ENCODE measurements at regions not wholly inside any gene's neighbourhood (a gene's known extent, or its start where the extent isn't known, plus 50 kb on each side); places are given as distances from the start of the nearest gene placed in this dataset.
"Not testable (repeated sequence)": the region's sequence is repeated elsewhere in the genome, so short reads cannot be mapped to it uniquely, and the experiment has no call there.

DNA sequence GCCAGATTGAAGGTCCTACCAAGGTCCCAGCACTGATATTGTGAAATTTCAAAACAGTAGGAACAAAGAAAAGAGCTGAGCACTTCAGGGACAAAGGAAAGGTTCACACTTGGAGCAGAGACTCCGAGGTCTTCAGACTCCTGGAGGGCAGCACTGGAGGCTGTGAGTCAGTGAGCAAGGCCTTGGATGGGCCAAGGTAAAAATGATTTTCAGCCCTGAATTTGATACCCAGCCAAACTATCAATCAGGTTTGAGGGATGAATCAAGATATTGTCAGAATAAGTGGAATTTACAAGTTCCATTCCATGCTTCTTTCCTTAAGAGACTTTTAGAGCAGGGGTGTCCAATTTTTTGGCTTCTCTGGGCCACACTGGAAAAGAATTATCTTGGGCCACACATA is 111.7 kb downstream of the ADRA2C start:
- Histone ChIP-seq H3K27ac (no peak overlapping the region), H3K79me2 (ENCODE audit: insufficient read depth) (no peaks in the 10 kb centered on the region), H3K4me1 (ENCODE audit: insufficient read depth) (0 out of 2 replicates have a peak, but pooled peaks cover 7% of the 10 kb centered on the region), H3K36me3 (ENCODE audit: low read depth) (no peaks in the 10 kb centered on the region), H3K9me2 (ENCODE audit: insufficient read depth) (no peaks in the 10 kb centered on the region), H3K27me3 (replicated peaks; ENCODE audit: insufficient read depth) (peaks cover 74% of the 10 kb centered on the region), H3K9me3 (ENCODE audit: low read depth) (no peaks in the 10 kb centered on the region), H3K4me2 (ENCODE audit: unreplicated experiment) (no peak overlapping the region), H3F3A (ENCODE audit: insufficient read depth) (no peaks in the 10 kb centered on the region), H4K20me1 (ENCODE audit: insufficient read depth) (no peaks in the 10 kb centered on the region), H2AFZ (no peak overlapping the region), H3K4me3 (no peak overlapping the region), H3K9ac (no peak overlapping the region)
- no peak for DNase-seq
- in situ Hi-C loops (cut with MboI): no loop called here
- 63 to 79% methylated on average over 1 of the region's 1 CpG for WGBS, 2 experiments (ENCODE audit: low coverage in 1 of 2, low lambda C conversion rate in 2 of 2, missing lambda C conversion rate in 2 of 2)
- TF ChIP-seq EZH2phosphoT487 (IDR thresholded peaks at IDR 0.05; ENCODE audit: insufficient read depth, low read depth): no peak
- TF ChIP-seq EZH2 (IDR thresholded peaks at IDR 0.05; ENCODE audit: insufficient read depth, poor library complexity, severe bottlenecking): no peak

DNA sequence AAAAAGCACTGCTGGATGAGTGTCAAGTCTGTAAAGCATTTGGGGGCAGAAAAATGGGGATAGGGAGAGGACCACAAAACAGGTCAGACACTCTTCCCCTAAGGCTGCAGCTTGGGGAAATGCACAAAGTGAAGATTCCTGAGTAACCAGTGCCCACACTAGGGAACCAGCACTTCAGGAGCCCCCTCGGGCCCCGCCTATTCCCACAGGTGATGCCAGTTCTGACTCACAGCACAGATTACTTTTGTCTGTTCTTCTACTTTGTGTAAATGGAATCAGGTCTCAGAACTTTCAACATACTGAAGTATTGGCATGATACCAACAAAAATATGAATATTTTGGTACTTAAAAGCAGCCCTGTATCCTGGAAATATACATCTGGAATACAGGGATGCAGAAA is 112.5 kb downstream of the ADRA2C start:
- H4K20me1 ChIP-seq (ENCODE audit: insufficient read depth): no peaks in the 10 kb centered on the region
- H3K4me2 ChIP-seq (ENCODE audit: unreplicated experiment): no peak overlapping the region
- H3K36me3 ChIP-seq (ENCODE audit: low read depth): no peaks in the 10 kb centered on the region
- DNase-seq: no peak
- no peaks in the 10 kb centered on the region for H3F3A ChIP-seq (ENCODE audit: insufficient read depth)
- no peak overlapping the region for H3K9ac ChIP-seq
- H3K27me3 ChIP-seq (replicated peaks; ENCODE audit: insufficient read depth): peaks cover 67% of the 10 kb centered on the region
- H3K4me3 ChIP-seq: no peak overlapping the region
- no peaks in the 10 kb centered on the region for H3K9me2 ChIP-seq (ENCODE audit: insufficient read depth)
- H3K27ac ChIP-seq: no peak overlapping the region
- WGBS, 2 experiments (ENCODE audit: low coverage in 1 of 2, low lambda C conversion rate in 2 of 2, missing lambda C conversion rate in 2 of 2): 3 to 7% methylated on average over 2 of the region's 2 CpGs
- TF ChIP-seq EZH2phosphoT487 (IDR thresholded peaks at IDR 0.05; ENCODE audit: insufficient read depth, low read depth): no peak
- peak; percentile 84 for TF ChIP-seq EZH2 (IDR thresholded peaks at IDR 0.05; ENCODE audit: insufficient read depth, poor library complexity, severe bottlenecking)
- in situ Hi-C loops (cut with MboI): no loop called here
- no peaks in the 10 kb centered on the region for H3K9me3 ChIP-seq (ENCODE audit: low read depth)
- no peaks in the 10 kb centered on the region for H3K79me2 ChIP-seq (ENCODE audit: insufficient read depth)
- no peak overlapping the region for H2AFZ ChIP-seq
- H3K4me1 ChIP-seq (ENCODE audit: insufficient read depth): 0 out of 2 replicates have a peak, but pooled peaks cover 7% of the 10 kb centered on the region

DNA sequence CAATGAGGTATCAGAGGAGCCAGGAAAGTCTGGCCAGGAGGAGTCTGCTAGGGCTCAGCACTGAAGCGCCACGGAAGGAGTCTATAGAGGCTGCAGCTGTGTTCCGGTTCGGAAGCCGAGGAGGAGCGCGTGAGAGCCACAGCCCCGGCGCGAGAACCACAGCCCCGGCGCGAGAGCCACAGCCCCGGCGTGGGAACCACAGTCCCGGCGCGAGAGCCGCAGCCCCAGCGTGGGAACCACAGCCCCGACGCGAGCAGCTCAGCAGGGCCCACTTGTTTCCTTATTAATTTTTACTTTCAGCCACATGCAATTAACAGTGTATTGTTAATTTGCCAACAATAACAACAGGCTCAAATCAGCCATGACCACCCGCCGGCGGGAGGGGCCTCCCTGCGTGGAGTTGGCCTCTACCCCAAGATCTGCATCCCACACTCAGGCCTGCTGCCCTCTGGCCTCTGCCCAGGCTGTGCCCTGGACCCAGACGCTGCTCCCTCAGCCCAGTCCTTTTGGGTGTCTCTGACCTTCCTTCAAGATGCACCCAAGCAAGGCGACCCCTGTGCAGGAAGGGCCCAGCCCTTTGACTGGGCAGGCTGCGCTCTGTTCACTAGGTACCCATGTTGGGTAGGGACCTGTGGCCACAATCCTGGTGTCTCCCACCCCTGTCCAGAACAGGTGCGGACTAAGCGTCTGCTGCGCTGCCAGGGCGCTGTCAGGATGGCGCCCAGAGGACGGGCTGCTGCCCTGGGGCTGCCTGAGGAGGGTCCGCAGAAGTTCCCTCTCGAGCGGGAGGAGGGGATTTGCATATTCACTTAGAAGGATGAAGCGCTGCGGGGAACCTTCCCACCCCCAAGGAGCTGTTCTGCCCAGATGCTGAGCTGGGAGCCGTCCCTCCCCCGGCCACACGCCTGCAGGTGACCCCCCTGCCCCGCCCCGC is 113.8 kb downstream of the ADRA2C start:
- no peak overlapping the region for H2AFZ ChIP-seq
- in situ Hi-C loops (cut with MboI): no loop called here
- H3F3A ChIP-seq (ENCODE audit: insufficient read depth): no peaks in the 10 kb centered on the region
- peaks cover 55% of the 10 kb centered on the region for H3K27me3 ChIP-seq (replicated peaks; ENCODE audit: insufficient read depth)
- no peaks in the 10 kb centered on the region for H3K36me3 ChIP-seq (ENCODE audit: low read depth)
- DNase-seq: peak; percentile 49
- H3K4me3 ChIP-seq: no peak overlapping the region
- no peak overlapping the region for H3K27ac ChIP-seq
- 0 out of 2 replicates have a peak, but pooled peaks cover 7% of the 10 kb centered on the region for H3K4me1 ChIP-seq (ENCODE audit: insufficient read depth)
- H3K9me3 ChIP-seq (ENCODE audit: low read depth): no peaks in the 10 kb centered on the region
- H4K20me1 ChIP-seq (ENCODE audit: insufficient read depth): no peaks in the 10 kb centered on the region
- WGBS, 2 experiments (ENCODE audit: low coverage in 1 of 2, low lambda C conversion rate in 2 of 2, missing lambda C conversion rate in 2 of 2): 6% methylated on average over 41 to 43 of the region's 46 CpGs
- no peak overlapping the region for H3K4me2 ChIP-seq (ENCODE audit: unreplicated experiment)
- no peaks in the 10 kb centered on the region for H3K9me2 ChIP-seq (ENCODE audit: insufficient read depth)
- no peak overlapping the region for H3K9ac ChIP-seq
- H3K79me2 ChIP-seq (ENCODE audit: insufficient read depth): no peaks in the 10 kb centered on the region
- TF ChIP-seq EZH2phosphoT487 (IDR thresholded peaks at IDR 0.05; ENCODE audit: insufficient read depth, low read depth) (no peak), EZH2 (IDR thresholded peaks at IDR 0.05; ENCODE audit: insufficient read depth, poor library complexity, severe bottlenecking) (peak; percentile 51)

DNA sequence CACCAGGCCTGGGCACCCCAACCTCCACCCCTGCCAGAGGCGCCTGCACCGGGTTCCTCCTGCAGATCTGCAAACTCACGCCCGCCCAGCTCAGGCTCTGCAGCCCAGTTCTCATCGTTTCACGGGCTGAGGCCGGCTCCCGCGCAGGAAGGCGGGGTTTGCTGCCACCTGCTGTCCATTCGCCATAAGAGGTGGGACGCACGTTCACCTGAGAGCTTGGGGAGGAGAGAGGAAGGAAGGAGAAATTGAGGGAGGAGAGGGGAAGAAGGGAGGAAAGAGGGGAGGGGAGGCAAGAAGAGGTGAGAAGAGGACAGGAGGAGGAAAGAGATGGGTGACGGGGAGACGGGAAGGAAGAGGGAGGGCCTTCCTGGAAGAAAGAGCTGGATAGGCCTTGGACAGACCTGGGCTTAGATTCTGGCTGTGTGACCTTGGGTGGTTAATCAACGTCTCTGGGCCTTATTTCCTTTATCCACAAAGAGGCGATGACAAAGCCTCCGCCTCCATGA is 114.5 kb downstream of the ADRA2C start:
- in situ Hi-C loops (cut with MboI): no loop called here
- no peak for TF ChIP-seq EZH2phosphoT487 (IDR thresholded peaks at IDR 0.05; ENCODE audit: insufficient read depth, low read depth)
- no peak for TF ChIP-seq EZH2 (IDR thresholded peaks at IDR 0.05; ENCODE audit: insufficient read depth, poor library complexity, severe bottlenecking)
- Histone ChIP-seq H2AFZ (no peak overlapping the region), H3K79me2 (ENCODE audit: insufficient read depth) (no peaks in the 10 kb centered on the region), H3K9me2 (ENCODE audit: insufficient read depth) (no peaks in the 10 kb centered on the region), H3K27ac (no peak overlapping the region), H3K9me3 (ENCODE audit: low read depth) (no peaks in the 10 kb centered on the region), H3K9ac (no peak overlapping the region), H3K4me2 (ENCODE audit: unreplicated experiment) (no peak overlapping the region), H4K20me1 (ENCODE audit: insufficient read depth) (no peaks in the 10 kb centered on the region), H3K36me3 (ENCODE audit: low read depth) (no peaks in the 10 kb centered on the region), H3K4me1 (ENCODE audit: insufficient read depth) (0 out of 2 replicates have a peak, but pooled peaks cover 7% of the 10 kb centered on the region), H3K27me3 (replicated peaks; ENCODE audit: insufficient read depth) (peaks cover 48% of the 10 kb centered on the region), H3K4me3 (no peak overlapping the region), H3F3A (ENCODE audit: insufficient read depth) (no peaks in the 10 kb centered on the region)
- peak; percentile 78 for DNase-seq
- 2 to 6% methylated on average over 18 of the region's 18 CpGs for WGBS, 2 experiments (ENCODE audit: low coverage in 1 of 2, low lambda C conversion rate in 2 of 2, missing lambda C conversion rate in 2 of 2)

DNA sequence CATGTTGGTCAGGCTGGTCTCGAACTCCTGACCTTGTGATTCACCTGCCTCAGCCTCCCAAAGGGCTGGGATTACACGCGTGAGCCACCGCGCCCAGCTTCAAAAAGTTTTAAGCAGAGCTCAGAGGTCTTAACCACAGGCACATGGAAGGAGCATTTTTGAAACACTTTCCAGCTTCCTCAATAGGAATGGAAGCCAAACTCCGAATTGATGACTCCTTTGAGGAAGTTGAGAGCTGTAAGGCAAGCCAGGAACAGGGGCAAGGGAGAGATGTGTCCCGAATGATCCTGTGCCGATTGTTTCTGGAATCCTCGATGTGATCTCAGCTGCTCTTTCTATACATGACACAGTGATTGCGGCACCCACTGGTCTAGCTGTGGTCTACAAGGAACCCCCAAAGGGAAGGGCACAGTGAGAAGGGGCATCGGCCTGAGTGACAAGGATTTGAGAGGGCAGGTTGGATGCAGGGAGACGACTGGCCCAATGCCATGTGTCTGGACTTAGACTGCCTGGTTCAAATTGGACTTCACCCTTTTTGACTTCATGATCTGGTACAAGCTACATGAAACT is 116.2 kb downstream of the ADRA2C start:
- H3K9ac ChIP-seq; H3K4me1 ChIP-seq (ENCODE audit: insufficient read depth); H3K9me2 ChIP-seq (ENCODE audit: insufficient read depth); H3K9me3 ChIP-seq (ENCODE audit: low read depth); H4K20me1 ChIP-seq (ENCODE audit: insufficient read depth); H3F3A ChIP-seq (ENCODE audit: insufficient read depth); in situ Hi-C loops (cut with MboI); H3K4me2 ChIP-seq (ENCODE audit: unreplicated experiment); H3K79me2 ChIP-seq (ENCODE audit: insufficient read depth); H2AFZ ChIP-seq; H3K27ac ChIP-seq; H3K4me3 ChIP-seq; H3K36me3 ChIP-seq (ENCODE audit: low read depth): not testable (repeated sequence)
- WGBS, 2 experiments (ENCODE audit: low coverage in 1 of 2, low lambda C conversion rate in 2 of 2, missing lambda C conversion rate in 2 of 2): 33 to 37% methylated on average over 10 to 12 of the region's 12 CpGs
- DNase-seq: peak; percentile 66
- peaks cover 39% of the 10 kb centered on the region for H3K27me3 ChIP-seq (replicated peaks; ENCODE audit: insufficient read depth)

DNA sequence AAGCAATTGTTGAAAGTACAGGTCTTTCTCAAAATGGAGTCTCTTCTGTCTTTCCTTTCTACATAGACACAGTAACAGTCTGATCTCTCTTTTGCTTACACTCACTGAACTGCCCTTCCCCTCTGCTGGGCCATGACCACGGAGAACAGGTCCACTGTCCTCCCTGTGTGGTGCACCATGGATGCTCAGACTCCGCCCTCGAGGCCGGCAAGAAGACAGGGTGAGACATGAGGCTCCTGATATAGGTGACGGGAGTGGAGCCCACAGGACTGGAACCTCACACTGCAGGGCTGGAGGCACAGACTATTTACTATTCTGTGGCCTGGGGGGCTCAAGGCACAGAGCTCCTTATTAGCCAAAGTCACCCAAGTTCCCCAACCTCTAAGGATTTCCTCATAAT is 118.1 kb downstream of the ADRA2C start:
- H3K36me3 ChIP-seq (ENCODE audit: low read depth); H3K79me2 ChIP-seq (ENCODE audit: insufficient read depth); H3K4me2 ChIP-seq (ENCODE audit: unreplicated experiment); H3K9me3 ChIP-seq (ENCODE audit: low read depth); H3K9me2 ChIP-seq (ENCODE audit: insufficient read depth); H4K20me1 ChIP-seq (ENCODE audit: insufficient read depth); H3F3A ChIP-seq (ENCODE audit: insufficient read depth); DNase-seq; H2AFZ ChIP-seq; H3K4me1 ChIP-seq (ENCODE audit: insufficient read depth); H3K9ac ChIP-seq; H3K4me3 ChIP-seq; in situ Hi-C loops (cut with MboI); H3K27ac ChIP-seq: not testable (repeated sequence)
- 60 to 61% methylated on average over 5 of the region's 5 CpGs for WGBS, 2 experiments (ENCODE audit: low coverage in 1 of 2, low lambda C conversion rate in 2 of 2, missing lambda C conversion rate in 2 of 2)
- H3K27me3 ChIP-seq (replicated peaks; ENCODE audit: insufficient read depth): peaks cover 20% of the 10 kb centered on the region

Measured in GM23248 (cell line).